ENCODE measurements at regions not wholly inside any gene's neighbourhood (a gene's known extent, or its start where the extent isn't known, plus 50 kb on each side); places are given as distances from the start of the nearest gene placed in this dataset.
"Not testable (repeated sequence)": the region's sequence is repeated elsewhere in the genome, so short reads cannot be mapped to it uniquely, and the experiment has no call there.

DNA sequence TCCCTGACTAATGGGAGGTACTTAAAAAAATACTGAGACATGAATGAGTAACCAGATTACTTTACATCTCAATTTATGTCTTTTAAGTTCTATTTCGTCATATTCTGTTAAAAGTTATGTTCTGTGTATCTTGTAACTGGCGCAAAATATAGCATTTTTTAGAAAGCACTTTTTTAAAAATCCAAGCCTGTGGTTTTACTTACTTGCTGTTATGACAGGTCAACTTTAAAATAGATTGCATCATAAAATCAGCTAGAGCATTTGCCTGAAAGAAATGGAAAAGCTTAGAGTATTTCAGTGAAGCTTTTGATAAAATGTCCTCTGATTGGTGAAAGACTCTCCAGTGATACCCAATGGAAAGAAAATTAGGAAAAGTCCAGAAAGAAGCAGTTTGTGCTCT lies 1892.3 kb upstream of the TENM3 start:
- no peak for DNase-seq

DNA sequence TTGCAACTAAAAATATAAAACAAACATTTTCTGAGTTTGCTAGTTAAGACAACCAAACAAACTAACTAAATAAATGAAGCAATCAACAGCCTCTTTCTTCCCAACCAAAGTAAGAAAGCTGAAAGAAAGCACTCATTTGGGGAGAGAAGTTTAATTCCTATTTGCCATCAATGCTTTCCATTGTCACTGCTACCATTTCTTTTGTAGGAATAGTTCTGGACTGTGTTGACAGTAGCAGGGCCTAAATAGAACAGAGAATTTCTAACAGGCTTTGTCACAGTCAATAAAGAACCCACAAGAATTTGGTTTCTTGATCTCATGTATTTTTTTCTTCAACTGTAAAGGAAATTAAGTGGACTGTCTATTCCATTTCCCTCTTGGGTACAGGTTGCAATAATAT lies 1886.4 kb upstream of the TENM3 start:
- no peak for DNase-seq

DNA sequence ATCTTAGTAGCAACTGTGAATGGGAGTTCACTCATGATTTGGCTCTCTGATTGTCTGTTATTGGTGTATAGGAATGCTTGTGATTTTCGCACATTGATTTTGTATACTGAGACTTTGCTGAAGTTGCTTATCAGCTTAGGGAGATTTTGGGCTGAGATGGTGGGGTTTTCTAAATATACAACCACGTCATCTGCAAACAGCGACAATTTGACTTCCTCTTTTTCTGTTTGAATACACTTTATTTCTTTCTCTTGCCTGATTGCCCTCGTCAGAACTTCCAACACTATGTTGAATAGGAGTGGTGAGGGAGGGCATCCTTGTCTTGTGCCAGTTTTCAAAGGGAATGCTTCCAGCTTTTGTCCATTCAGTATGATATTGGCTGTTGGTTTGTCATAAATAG lies 1883.1 kb upstream of the TENM3 start:
- DNase-seq: not testable (repeated sequence)

DNA sequence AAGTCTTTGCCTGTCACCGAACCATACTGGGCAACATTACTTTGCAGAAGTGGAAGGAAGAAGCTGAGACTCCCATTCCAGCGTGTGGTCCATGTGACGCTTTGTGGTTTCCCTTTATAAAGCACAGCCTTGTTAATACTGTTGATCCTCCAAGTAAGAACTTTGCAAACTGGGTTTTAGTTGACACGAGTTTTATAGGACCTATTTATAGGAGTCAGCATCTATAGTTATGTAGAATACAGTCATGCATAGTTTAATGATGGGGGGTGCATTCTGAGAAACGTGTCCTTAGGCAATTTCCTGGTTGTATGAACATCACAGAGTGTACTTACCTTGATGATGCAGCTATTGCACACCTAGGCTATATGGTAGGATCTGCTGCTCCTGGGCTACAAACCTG lies 1879.4 kb upstream of the TENM3 start:
- DNase-seq: no peak

DNA sequence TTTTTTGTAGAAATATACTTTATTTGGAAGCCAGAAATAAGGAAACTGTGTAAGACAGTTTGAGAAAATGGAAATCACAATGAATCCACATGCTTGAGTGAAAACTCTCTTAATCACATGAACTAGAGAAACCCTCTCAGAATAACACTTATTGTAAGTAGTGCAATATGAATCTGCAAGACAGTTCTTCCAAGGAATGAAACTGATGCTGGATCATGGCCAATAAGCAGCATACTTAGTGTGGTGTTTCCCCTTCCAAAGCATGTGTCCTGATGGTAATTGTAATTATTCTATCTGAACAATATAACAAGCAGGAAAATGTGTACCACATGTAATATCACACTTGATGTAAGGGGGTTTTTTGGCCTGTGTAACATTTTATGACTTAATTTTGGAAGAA lies 1870.5 kb upstream of the TENM3 start:
- no peak for DNase-seq

DNA sequence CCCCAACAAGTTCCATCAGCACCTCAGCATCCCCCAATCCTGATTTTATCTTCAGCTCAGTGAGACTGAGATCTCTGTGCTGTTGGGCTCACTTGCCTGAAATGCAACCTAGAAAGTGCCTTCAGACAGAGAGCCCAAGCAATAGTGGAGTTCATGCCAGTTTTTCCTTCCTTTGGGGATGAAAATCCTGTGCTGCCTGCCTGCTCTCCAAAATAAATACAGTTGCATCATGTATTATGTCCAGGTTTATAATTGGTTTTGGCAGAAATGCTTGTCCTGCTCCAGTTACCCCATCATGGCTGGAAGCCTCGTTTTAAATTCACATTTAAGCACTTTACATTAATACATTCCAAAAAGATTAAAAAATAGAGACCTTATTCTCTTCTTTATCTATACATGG lies 1865.5 kb upstream of the TENM3 start:
- no peak for DNase-seq

DNA sequence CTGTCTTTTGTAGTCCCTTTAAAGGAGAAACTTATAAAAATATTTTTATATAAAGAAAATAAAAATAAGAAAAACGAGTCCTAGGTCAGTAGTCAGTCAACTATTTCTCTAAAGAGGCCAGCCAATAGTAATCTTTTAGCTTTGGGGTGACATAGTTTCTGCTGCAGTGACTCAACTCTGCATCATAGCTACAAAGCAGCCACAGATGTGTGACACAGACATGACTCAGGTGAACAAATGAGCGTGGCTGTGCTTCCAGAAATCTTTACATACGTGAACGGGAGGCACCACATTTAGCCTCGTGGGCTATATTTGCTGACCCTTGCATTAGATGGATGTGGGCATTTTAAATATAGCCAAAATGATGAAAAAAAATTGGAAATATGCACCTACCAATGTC lies 1862.5 kb upstream of the TENM3 start:
- DNase-seq: no peak

DNA sequence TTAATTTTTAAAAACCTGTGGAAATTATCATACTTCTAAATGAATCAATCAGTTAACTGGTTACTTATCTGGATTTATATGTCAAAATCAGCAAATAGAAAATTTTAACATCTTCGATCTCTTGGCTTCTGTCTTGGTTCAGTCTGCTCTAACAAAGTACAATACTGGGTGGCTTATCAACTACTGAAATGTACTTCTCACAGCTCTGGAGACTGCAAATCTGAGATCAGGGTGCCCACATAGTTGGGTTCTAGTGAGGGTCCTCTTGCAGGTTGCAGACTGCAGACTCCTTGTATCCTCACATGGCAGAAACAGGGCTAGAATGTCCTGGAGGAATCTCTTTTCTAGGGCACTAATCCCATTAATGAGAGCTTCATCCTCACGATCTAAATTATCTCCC lies 1851.6 kb upstream of the TENM3 start:
- DNase-seq: no peak

DNA sequence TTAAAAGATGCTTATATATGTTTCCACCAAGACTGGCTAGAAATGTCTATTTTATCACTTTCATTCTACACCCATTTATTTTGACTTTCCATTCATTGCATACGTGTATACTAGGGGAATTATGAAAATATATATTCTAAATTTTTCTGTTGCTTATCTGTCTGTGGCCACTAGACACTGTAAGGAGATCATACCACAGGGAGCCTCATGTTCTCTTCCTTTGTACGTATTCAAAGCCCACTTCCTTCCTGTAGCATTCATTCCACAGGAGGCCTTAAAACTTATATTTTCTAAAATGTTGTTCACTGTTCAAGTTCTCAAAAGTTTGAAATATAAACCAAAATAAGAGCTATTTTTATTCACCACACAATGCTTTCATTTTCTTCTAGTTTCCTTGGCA lies 1848.9 kb upstream of the TENM3 start:
- no peak for DNase-seq

DNA sequence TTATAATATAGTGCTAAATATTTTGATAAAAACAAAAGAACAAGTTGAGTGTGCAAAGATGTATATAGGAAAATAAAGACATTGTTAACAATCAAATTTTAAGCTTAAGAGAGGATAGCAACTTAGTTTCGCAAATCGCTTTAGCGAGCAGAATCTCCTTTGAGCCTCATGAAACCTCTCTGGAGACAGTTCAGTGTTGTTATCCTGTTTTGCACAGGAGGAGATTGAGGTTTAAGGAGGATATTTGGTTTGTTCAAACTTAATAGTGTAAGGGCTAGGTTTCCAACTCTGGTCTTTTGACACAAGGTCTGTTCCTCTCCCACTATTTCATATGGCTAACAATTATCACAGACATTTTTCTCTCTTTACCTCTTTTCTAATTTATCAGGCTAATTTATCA lies 1848.5 kb upstream of the TENM3 start:
- DNase-seq: no peak

DNA sequence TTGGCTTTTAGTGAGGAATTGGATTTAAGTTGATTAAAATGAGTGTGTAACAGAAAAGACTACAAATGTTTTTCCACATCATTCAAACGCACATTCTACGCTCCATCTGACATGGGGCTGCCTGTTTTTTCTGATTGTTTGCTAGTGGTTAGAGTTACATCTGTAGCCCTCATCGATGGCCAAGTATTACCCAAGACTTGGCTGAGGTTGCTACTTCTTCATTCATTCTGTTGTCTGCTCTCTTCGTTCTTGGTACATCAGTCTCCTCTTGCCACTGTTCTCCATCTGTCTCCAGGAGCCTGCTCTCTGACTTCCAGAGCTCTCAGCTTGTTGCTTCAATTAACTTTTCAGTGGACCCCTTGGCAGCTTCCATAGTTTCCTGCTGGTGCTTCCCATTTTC lies 1844.6 kb upstream of the TENM3 start:
- DNase-seq: no peak

DNA sequence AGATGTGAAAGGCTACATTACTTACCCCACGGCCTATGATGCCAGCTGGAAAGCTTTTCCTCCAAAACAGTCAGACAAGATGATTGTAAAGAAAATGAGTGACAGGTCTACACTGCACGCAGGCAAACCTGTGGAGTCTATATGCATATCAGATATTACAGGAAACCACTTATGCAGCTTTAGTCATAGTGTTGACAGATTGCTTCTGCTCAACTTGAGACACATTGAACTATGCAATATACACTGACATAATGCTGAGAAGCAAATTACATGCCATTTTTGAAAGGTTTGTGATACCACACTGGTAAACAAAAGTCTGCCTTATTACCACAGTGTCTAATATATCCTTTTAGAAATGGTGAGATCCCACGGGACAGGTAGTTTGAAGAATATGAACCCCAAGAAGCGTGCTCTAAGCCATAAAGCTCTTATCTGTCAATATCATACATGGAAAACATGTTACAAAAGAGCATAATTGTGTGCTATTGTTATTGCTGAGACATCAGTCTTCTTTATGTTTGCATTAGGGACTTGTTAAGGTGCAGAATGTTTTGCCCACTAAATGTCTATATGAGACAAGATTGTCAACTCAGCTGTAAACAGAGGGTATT lies 1835.8 kb upstream of the TENM3 start:
- no peak for DNase-seq

DNA sequence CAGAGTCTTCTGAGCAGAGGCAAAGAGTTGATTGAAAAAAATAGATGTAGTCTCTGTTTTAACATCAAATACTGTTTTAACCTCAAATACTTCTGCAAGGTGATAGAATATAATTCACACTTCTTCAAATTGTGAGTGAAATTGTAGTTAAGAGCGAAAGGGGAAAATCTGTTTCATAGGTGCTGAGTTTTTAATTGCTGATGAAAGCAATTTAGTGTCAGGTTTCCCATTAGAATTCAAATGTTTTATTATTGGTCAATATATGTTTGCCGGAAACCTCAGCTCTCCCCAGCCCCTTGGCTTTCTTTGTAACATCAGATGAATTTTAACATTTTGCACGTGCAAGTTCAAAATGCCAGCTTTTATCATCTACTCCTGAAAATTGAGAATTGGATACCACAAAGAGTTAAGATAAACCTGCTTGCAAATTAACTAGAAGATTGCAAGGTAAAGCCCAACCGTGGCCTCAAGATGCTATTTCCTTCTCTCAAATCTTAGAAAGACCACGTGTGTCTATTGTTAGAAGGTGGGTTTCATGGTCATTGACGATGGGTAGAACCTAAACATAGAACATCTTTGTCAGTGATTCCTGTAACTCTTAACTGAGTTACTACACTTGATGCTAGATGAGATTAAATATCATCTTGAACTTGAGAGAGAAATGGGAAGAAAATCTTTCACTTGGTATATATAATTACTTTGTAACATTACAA lies 1824.2 kb upstream of the TENM3 start:
- no peak for DNase-seq

DNA sequence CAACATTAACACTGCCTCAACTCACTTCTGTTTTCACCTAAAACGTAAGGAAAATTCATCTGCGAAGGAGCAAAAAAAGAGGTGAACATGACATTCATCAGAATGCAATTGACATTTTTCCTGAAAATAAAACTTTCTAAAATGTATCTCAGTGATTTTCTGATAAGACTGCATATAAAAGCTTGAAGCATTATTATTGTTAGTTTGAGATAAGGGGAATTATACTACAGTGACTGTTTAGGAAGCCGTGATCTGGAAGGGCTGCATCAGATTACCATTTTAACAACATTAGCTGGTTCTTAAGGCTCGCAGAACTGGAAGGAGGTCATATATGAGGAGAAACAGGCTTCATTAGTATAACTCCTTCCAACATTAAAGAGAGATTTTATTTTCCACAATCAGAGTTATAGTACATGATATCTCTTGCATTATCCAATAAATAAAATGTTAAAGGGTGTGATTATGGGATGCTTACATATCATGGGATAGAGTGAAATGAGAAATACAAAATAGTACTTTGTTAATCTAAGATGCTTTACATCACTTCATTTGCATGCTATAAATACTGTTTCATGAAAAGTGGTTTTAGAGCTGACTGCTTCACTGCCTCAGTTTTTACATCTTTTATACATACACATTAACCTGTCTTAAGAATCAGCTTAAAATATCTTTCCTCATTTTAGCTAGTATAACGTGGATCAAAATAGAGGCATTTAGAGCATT lies 1820.1 kb upstream of the TENM3 start:
- DNase-seq: no peak

DNA sequence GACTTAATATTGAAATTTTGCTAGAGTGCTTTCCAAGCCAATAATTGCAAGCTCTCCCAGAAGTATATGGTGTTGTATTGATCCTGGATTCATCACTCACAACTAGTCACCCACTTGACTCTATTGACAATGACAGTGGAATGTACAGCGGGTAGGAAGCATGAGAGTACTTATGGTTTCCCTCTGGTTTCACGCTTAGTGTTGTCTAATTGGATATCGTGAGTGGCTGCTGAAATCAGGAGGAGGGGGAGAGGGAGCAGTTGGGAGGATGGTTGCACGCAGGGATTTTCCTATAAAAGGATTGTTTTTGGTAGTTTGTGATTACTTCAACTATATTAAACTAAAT lies 1819.5 kb upstream of the TENM3 start:
- DNase-seq: no peak

DNA sequence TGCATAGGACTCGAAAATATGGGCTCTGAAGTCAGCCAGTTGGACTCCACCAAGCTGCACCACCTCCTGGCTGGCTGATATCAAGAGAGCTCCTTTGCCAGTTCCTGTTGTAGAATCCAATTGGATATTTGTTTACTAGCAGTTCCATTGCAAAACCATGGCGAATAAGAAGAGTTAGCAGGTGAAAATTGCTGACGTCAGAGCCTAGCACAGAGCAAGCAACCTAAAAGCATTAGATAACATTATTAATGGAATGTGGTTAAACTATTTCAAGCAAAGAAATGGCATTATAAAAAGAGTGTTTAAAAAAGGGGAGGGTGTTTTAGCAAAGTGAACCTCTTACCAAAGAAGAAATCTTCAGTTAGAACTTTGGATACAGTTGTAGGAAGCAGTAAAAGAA lies 1816.3 kb upstream of the TENM3 start:
- no peak for DNase-seq

DNA sequence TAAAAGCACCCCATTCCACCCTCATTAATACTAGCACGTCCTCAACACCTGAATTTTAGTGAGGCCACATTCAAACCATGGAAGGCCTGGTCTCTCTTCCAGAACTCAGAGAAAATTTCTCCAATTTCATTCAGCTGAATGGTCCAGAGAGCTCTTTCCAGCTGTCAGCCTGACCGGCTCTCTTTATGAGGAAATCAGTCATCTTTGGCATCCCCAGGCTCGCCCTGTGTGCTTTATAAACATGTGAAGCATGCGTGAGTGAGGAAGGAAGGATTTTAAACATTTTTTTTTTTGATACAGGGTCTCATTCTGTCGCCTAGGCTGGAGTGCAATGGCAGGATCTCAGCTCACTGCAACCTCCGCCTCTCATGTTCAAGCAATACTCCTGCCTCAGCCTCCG lies 1812.9 kb upstream of the TENM3 start:
- DNase-seq: no peak

DNA sequence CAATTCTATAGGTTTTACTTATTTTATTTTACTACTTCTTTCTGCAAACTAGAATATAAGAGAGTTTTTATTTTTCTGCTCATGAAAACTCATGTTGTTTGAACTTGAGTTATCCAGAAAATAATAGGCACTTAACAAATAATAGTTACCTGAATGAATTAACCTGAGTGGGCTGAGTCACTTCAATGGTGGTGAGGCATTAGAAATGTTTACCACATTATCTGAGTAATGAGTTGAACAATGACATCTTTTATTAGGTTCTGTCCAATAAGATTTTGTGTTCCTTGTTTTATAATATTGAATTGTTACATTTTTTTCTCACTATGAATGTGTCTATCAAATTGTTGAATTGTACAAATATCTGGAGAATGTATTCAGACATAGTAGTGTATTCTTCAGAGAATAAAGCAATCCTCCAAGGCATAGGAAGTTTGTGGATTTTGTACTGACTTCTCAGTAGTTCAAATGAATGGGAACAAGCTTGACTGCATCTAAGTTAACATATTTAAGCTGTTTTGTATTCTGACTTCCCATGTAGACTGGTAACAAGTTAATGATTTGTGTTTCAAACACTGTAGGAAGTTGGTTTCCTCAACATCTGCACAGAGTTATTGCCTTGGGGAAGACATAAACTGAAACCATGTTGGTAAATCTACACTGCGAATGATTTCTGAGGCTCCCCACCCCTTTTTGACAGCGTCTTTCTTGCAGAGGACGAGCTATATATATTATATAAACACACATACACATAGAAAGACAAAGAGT lies 1808.9 kb upstream of the TENM3 start:
- DNase-seq: no peak

DNA sequence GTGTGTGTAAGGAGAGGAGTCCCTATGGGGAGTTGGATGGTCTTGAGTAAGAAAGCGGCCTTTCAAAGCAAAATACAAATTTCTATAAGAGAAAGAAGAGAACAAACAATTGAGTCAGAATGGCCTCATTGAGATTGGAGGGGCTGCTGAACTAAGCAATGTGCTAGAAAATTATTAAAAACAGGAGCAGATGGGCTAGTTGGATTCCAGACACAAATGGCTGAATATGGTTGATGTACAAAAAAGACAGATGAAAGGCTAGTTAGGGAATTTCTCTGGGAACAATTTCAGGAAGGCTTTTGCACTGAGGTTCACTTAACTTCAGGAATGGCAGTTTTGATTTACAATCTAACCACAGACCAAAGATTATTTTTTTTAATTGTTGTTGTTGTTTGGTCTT lies 1806.8 kb upstream of the TENM3 start:
- DNase-seq: no peak

DNA sequence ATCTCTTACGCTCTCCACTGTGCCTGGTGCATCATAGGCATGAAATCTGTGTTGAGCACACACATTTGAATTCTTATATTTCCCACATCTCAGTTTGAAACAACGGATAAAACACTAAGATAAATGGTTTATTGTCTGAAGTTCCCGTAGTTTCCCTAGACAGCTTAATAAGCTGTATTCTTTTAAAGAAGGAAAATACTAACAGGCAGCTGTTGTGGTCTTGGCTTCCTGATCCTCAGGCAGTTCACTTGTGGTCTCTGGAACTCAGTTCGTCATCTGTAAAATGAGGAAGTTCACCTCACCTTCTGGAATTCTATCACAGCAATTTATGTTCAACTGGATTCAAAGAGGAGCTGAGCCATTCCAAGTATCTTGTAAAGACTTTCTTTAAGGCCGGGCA lies 1805.6 kb upstream of the TENM3 start:
- no peak for DNase-seq

DNA sequence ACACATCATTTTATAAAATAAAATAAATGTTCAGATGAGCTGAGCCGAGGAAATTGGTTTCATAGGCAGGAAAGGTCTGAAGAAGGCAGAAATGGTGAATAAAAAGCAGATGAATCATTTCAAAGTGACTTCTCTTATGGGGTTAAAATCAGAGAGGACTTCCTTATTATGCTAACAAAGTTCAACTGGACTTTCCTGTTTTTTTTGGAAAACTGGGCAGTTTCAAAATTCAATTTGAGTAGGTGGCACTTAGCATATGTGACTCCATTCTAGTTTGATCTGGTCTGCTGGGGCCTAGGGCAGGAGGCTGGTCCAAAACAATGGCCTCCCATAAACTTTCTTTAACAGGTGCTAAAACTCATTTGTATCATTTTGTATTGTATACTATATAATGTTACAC lies 1794.9 kb upstream of the TENM3 start:
- DNase-seq: no peak

DNA sequence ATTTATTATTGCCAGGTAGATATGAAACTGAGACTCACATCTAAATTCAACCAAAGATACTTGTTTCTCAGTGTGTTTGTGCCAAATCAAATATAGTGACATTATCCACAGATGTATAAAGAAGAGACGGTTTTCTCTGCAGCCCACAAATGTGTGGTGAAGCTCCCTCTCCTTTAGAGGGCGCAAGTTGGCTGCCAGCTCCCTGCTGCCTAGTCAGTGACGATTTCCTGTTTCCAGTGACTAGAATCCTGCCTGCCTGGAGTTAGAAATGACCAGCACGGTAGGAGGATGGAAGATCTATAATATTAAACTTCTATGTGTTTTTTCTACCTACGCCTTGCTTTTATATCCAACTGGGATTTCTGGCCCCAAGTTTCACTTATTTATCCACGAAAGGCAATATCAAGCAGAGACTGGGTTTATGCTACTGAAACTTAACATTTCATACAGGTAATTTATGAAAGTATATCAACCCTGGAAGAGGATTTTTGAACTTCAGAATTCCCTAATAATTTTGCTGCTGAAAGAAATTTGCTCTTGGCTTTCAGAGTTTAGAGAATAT lies 1793.7 kb upstream of the TENM3 start:
- DNase-seq: no peak

DNA sequence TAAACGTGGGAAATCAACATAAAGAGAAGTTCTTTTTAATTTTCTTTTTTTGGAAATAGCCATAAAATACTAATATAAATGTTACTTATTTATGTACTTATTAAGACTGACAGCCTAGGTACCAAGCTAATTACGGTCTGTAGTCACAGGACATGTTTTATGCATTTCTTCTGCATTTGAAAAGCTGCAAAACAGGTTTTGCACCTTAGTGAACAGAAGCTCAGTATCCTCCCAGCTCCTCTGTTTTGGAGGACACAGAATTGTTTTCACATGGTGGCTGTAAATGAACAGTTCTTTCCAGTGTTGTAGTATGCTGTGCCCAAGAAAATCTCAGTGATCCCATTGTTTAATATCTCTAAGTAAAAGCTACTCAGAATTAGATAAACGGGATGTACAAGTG lies 1788.0 kb upstream of the TENM3 start:
- DNase-seq: no peak

DNA sequence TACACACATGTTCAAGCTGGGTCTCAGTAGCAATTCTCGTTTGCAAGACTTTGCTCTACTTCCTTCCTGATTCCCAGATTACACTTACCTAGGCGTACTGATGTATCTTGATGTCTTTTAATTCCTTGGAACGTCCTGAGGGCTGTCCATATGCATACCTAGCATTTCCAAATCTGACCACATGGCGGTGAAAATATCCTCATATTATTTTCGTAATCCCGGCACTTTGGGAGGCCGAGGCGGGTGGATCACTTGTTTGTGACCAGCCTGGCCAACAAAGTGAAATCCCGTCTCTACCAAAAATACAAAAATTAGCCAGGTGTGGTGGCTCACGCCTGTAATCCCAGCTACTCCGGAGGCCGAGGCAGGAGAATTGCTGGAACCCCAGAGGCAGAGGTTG lies 1786.3 kb upstream of the TENM3 start:
- no peak for DNase-seq
